ENCODE measurements at regions not wholly inside any gene's neighbourhood (a gene's known extent, or its start where the extent isn't known, plus 50 kb on each side); places are given as distances from the start of the nearest gene placed in this dataset.

GRCh38 chr7:136274636-136275345 is 297.6 kb upstream of the MTPN start:
- H3K9me3 Mint-ChIP-seq (ENCODE audit: unreplicated experiment) = no peaks in the 10 kb centered on the region
- Histone ChIP-seq H3K9me3 (no peaks in the 10 kb centered on the region), H3K36me3 (ENCODE audit: control insufficient read depth, insufficient read depth, low read length) (no peaks in the 10 kb centered on the region), H3K4me1 (no peaks in the 10 kb centered on the region), H3K27me3 (replicated peaks; ENCODE audit: control insufficient read depth, insufficient read depth, low read length) (no peaks in the 10 kb centered on the region), H3K4me3 (ENCODE audit: low read depth, low read length) (no peak overlapping the region)
- intact Hi-C loops (cut with micrococcal nuclease; ENCODE audit: unreplicated experiment) = no loop called here
- H3K27me3 Mint-ChIP-seq (ENCODE audit: insufficient read depth, unreplicated experiment) = peaks cover 9% of the 10 kb centered on the region
- no peak overlapping the region for H3K4me3 Mint-ChIP-seq (ENCODE audit: unreplicated experiment)
- H3K36me3 Mint-ChIP-seq (ENCODE audit: insufficient read depth, unreplicated experiment) = no peaks in the 10 kb centered on the region
- H3K4me1 Mint-ChIP-seq (ENCODE audit: low read depth, unreplicated experiment) = no peaks in the 10 kb centered on the region
- H3K27ac Mint-ChIP-seq (ENCODE audit: unreplicated experiment) = no peak overlapping the region
- POLR2A ChIA-PET = no interaction called here
- BruUV-seq (replicated peaks) = no TSS peak
- no peak for TF ChIP-seq CTCF (IDR thresholded peaks at IDR 0.05; ENCODE audit: insufficient read depth in 1 of 2, low read depth in 1 of 2, low read length in 1 of 2, severe bottlenecking in 1 of 2, unreplicated experiment in 1 of 2)
- no peak for DNase-seq
- CTCF ChIA-PET = no interaction called here

GRCh38 chr7:136272934-136273333 is 295.8 kb upstream of the MTPN start:
- Mint-ChIP-seq H3K36me3 (ENCODE audit: insufficient read depth, unreplicated experiment) (no peaks in the 10 kb centered on the region), H3K27ac (ENCODE audit: unreplicated experiment) (no peak overlapping the region), H3K27me3 (ENCODE audit: insufficient read depth, unreplicated experiment) (peaks cover 9% of the 10 kb centered on the region), H3K4me1 (ENCODE audit: low read depth, unreplicated experiment) (no peaks in the 10 kb centered on the region), H3K4me3 (ENCODE audit: unreplicated experiment) (no peak overlapping the region), H3K9me3 (ENCODE audit: unreplicated experiment) (peaks cover 9% of the 10 kb centered on the region)
- no TSS peak for BruUV-seq (replicated peaks)
- intact Hi-C loops (cut with micrococcal nuclease; ENCODE audit: unreplicated experiment) = no loop called here
- no peaks in the 10 kb centered on the region for H3K4me1 ChIP-seq
- DNase-seq = no peak
- H3K36me3 ChIP-seq (ENCODE audit: control insufficient read depth, insufficient read depth, low read length) = no peaks in the 10 kb centered on the region
- H3K9me3 ChIP-seq = no peaks in the 10 kb centered on the region
- no peaks in the 10 kb centered on the region for H3K27me3 ChIP-seq (replicated peaks; ENCODE audit: control insufficient read depth, insufficient read depth, low read length)
- ChIA-PET CTCF (no interaction called here), POLR2A (no interaction called here)
- H3K4me3 ChIP-seq (ENCODE audit: low read depth, low read length) = no peak overlapping the region
- TF ChIP-seq CTCF (IDR thresholded peaks at IDR 0.05; ENCODE audit: insufficient read depth in 1 of 2, low read depth in 1 of 2, low read length in 1 of 2, severe bottlenecking in 1 of 2, unreplicated experiment in 1 of 2) = no peak

- POLR2A ChIA-PET = no interaction called here
- CTCF ChIA-PET = no interaction called here
- Mint-ChIP-seq H3K4me3 (ENCODE audit: unreplicated experiment) (no peak overlapping the region), H3K27me3 (ENCODE audit: insufficient read depth, unreplicated experiment) (no peaks in the 10 kb centered on the region), H3K4me1 (ENCODE audit: low read depth, unreplicated experiment) (no peaks in the 10 kb centered on the region), H3K36me3 (ENCODE audit: insufficient read depth, unreplicated experiment) (no peaks in the 10 kb centered on the region), H3K27ac (ENCODE audit: unreplicated experiment) (no peak overlapping the region), H3K9me3 (ENCODE audit: unreplicated experiment) (peaks cover 19% of the 10 kb centered on the region)
- no peak for TF ChIP-seq CTCF (IDR thresholded peaks at IDR 0.05; ENCODE audit: insufficient read depth in 1 of 2, low read depth in 1 of 2, low read length in 1 of 2, severe bottlenecking in 1 of 2, unreplicated experiment in 1 of 2)
- H3K36me3 ChIP-seq (ENCODE audit: control insufficient read depth, insufficient read depth, low read length) = no peaks in the 10 kb centered on the region
- DNase-seq = no peak
- no peak overlapping the region for H3K4me3 ChIP-seq (ENCODE audit: low read depth, low read length)
- H3K27me3 ChIP-seq (replicated peaks; ENCODE audit: control insufficient read depth, insufficient read depth, low read length) = no peaks in the 10 kb centered on the region
- H3K4me1 ChIP-seq = no peaks in the 10 kb centered on the region
- BruUV-seq (replicated peaks) = no TSS peak
- intact Hi-C loops (cut with micrococcal nuclease; ENCODE audit: unreplicated experiment) = no loop called here
- peaks cover 10% of the 10 kb centered on the region for H3K9me3 ChIP-seq
These were observed 290.7 kb upstream of the MTPN start for GRCh38 chr7:136267822-136268221.
